KMS-11 (cell line): ENCODE measurements at regions not wholly inside any gene's neighbourhood (a gene's known extent, or its start where the extent isn't known, plus 50 kb on each side); places are given as distances from the start of the nearest gene placed in this dataset.

Experiments used
- H2AFZ ChIP-seq: fragments of 200-600 bp; sonication (generic); 2 replicates; pipeline ENCODE4 v1.6.1; 2016; ENCODE audit warnings: antibody characterized with exemption, mixed run types, low read depth
- H3K27ac ChIP-seq: fragments of 200-600 bp; sonication (generic); 2 replicates; pipeline ENCODE4 v1.6.1; 2016; ENCODE audit warnings: mild to moderate bottlenecking, mixed run types
- H3K27me3 ChIP-seq: fragments of 200-600 bp; sonication (generic); 2 replicates; pipeline ENCODE4 v1.6.1; 2017; ENCODE audit warnings: mild to moderate bottlenecking, low read depth, mixed run types, moderate library complexity; ENCODE audit not compliant: insufficient read depth
- H3K36me3 ChIP-seq: fragments of 200-600 bp; sonication (generic); 2 replicates; pipeline ENCODE4 v1.6.1; 2017; ENCODE audit warnings: mild to moderate bottlenecking, mixed run types; ENCODE audit not compliant: insufficient read depth
- H3K4me1 ChIP-seq: fragments of 200-600 bp; sonication (generic); 2 replicates; pipeline ENCODE4 v1.6.1; 2016; ENCODE audit warnings: mild to moderate bottlenecking, low read depth, mixed run types; ENCODE audit not compliant: poor library complexity, severe bottlenecking
- H3K4me2 ChIP-seq: fragments of 200-600 bp; sonication (generic); 2 replicates; pipeline ENCODE4 v1.7.0; 2016; ENCODE audit warnings: mild to moderate bottlenecking, mixed run types
- H3K4me3 ChIP-seq: fragments of 200-600 bp; sonication (generic); IDR thresholded peaks from 2 replicates; pipeline ENCODE4 v1.6.1; 2017; ENCODE audit warnings: low read depth, low read length, mixed read lengths; ENCODE audit not compliant: insufficient read depth
- H3K79me2 ChIP-seq: fragments of 200-600 bp; sonication (generic); 2 replicates; pipeline ENCODE4 v1.6.1; 2016; ENCODE audit warnings: low read depth, mixed run types; ENCODE audit not compliant: insufficient read depth
- H3K9ac ChIP-seq: fragments of 200-600 bp; sonication (generic); 2 replicates; pipeline ENCODE4 v1.6.1; 2016; ENCODE audit warnings: mild to moderate bottlenecking, mixed run types
- H4K20me1 ChIP-seq: fragments of 200-600 bp; sonication (generic); 2 replicates; pipeline ENCODE4 v1.6.1; 2016; ENCODE audit warnings: mild to moderate bottlenecking, mixed run types; ENCODE audit not compliant: insufficient read depth
- TF ChIP-seq, protein P1 (sequence below): fragments of 200-600 bp; sonication (generic); conservative IDR thresholded peaks from 2 replicates; pipeline ENCODE4 v1.6.1; 2017; ENCODE audit warnings: low read depth, mild to moderate bottlenecking, antibody characterized with exemption, low read length, moderate library complexity, mixed read lengths

GRCh38 chr3:63089007-63089750 lies 188.9 kb upstream of the SYNPR start:
- H3K27ac ChIP-seq, result no peak overlapping the region
- no peak overlapping the region for H3K4me2 ChIP-seq
- H3K4me1 ChIP-seq, result no peaks in the 10 kb centered on the region
- H3K9ac ChIP-seq, result no peak overlapping the region
- H3K79me2 ChIP-seq, result no peaks in the 10 kb centered on the region
- H3K4me3 ChIP-seq, result no peak overlapping the region
- no peaks in the 10 kb centered on the region for H3K27me3 ChIP-seq
- H2AFZ ChIP-seq, result no peak overlapping the region
- TF ChIP-seq, protein P1, sequence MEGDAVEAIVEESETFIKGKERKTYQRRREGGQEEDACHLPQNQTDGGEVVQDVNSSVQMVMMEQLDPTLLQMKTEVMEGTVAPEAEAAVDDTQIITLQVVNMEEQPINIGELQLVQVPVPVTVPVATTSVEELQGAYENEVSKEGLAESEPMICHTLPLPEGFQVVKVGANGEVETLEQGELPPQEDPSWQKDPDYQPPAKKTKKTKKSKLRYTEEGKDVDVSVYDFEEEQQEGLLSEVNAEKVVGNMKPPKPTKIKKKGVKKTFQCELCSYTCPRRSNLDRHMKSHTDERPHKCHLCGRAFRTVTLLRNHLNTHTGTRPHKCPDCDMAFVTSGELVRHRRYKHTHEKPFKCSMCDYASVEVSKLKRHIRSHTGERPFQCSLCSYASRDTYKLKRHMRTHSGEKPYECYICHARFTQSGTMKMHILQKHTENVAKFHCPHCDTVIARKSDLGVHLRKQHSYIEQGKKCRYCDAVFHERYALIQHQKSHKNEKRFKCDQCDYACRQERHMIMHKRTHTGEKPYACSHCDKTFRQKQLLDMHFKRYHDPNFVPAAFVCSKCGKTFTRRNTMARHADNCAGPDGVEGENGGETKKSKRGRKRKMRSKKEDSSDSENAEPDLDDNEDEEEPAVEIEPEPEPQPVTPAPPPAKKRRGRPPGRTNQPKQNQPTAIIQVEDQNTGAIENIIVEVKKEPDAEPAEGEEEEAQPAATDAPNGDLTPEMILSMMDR, result no peak
- no peaks in the 10 kb centered on the region for H3K36me3 ChIP-seq
- no peaks in the 10 kb centered on the region for H4K20me1 ChIP-seq

GRCh38 chr3:63089751-63090132 lies 188.4 kb upstream of the SYNPR start:
- Histone ChIP-seq H3K4me2 (no peak overlapping the region), H3K36me3 (no peaks in the 10 kb centered on the region), H3K79me2 (no peaks in the 10 kb centered on the region), H4K20me1 (no peaks in the 10 kb centered on the region), H2AFZ (no peak overlapping the region), H3K27ac (no peak overlapping the region), H3K9ac (no peak overlapping the region), H3K4me3 (no peak overlapping the region), H3K27me3 (no peaks in the 10 kb centered on the region), H3K4me1 (no peaks in the 10 kb centered on the region)
- TF ChIP-seq, protein P1, result no peak

GRCh38 chr3:63090656-63091055 lies 187.5 kb upstream of the SYNPR start:
- H3K4me2 ChIP-seq, result no peak overlapping the region
- no peak overlapping the region for H3K9ac ChIP-seq
- TF ChIP-seq, protein P1, result no peak
- H3K36me3 ChIP-seq, result no peaks in the 10 kb centered on the region
- no peaks in the 10 kb centered on the region for H3K4me1 ChIP-seq
- H4K20me1 ChIP-seq, result no peaks in the 10 kb centered on the region
- no peak overlapping the region for H3K27ac ChIP-seq
- H3K4me3 ChIP-seq, result no peak overlapping the region
- no peaks in the 10 kb centered on the region for H3K79me2 ChIP-seq
- H2AFZ ChIP-seq, result no peak overlapping the region
- H3K27me3 ChIP-seq, result no peaks in the 10 kb centered on the region

- Histone ChIP-seq H3K4me3 (no peak overlapping the region), H3K4me2 (no peak overlapping the region), H3K27me3 (no peaks in the 10 kb centered on the region), H3K4me1 (no peaks in the 10 kb centered on the region), H3K79me2 (no peaks in the 10 kb centered on the region), H2AFZ (no peak overlapping the region), H3K27ac (no peak overlapping the region), H4K20me1 (no peaks in the 10 kb centered on the region), H3K9ac (no peak overlapping the region), H3K36me3 (no peaks in the 10 kb centered on the region)
- TF ChIP-seq, protein P1, result no peak
These were observed 185.6 kb upstream of the SYNPR start for GRCh38 chr3:63092515-63092914.
